HEK293 (cell line): ENCODE measurements at regions not wholly inside any gene's neighbourhood (a gene's known extent, or its start where the extent isn't known, plus 50 kb on each side); places are given as distances from the start of the nearest gene placed in this dataset.

Source experiments
- CTCF ChIA-PET: fragments of 350-600 bp; formaldehyde crosslinking; extraction: SDS; loops from one replicate; lab custom pipeline; 2021; ENCODE audit warnings: antibody characterized with exemption; lab: Yijun Ruan, JAX
- POLR2A ChIA-PET: fragments of 300-600 bp; formaldehyde crosslinking; extraction: SDS; loops from one replicate; lab custom pipeline; 2020; ENCODE audit warnings: antibody characterized with exemption, inconsistent platforms; lab: Yijun Ruan, JAX
- H3K27ac ChIP-seq: fragments of 200-500 bp; sonication (Bioruptor generic); 2 replicates; pipeline ENCODE4 v1.5.1; 2014; ENCODE audit warnings: low read depth, low read length, control low read depth, inconsistent platforms; ENCODE audit errors: extremely low read depth
- H3K36me3 ChIP-seq, 2 experiments: fragments of 200-500 bp in 1 of 2; sonication (Bioruptor generic) in 1 of 2; 1 replicate in 1 of 2; 2 replicates in 1 of 2; pipeline ENCODE4 v1.5.1; 2014 to 2017; ENCODE audit warnings: inconsistent platforms in 2 of 2, low read length in 2 of 2; ENCODE audit not compliant: control insufficient read depth in 2 of 2, insufficient read depth in 1 of 2
- H3K4me1 ChIP-seq: fragments of 200-500 bp; sonication (Bioruptor generic); 2 replicates; pipeline ENCODE4 v1.5.1; 2014; ENCODE audit warnings: mild to moderate bottlenecking, low read length, inconsistent platforms; ENCODE audit not compliant: control insufficient read depth, insufficient read depth
- H3K4me3 ChIP-seq: 2 replicates; pipeline ENCODE4 v1.5.1; 2011; ENCODE audit warnings: low read depth, mild to moderate bottlenecking, control low read depth, low read length, moderate library complexity
- H3K9me3 ChIP-seq: fragments of 200-500 bp; sonication (Bioruptor generic); 2 replicates; pipeline ENCODE4 v1.5.1; 2014; ENCODE audit warnings: low read depth, low read length, inconsistent platforms; ENCODE audit not compliant: control insufficient read depth, insufficient read depth
- GLI4 ChIP-seq: fragments of 450-650 bp; formaldehyde crosslinking; IDR thresholded peaks from 2 replicates; pipeline ENCODE4 v1.5.1; 2016; ENCODE audit warnings: missing biosample characterization, missing genetic modification characterization
- IKZF3 ChIP-seq: fragments of 450-650 bp; IDR thresholded peaks from 2 replicates; pipeline ENCODE4 v1.5.0; 2018; ENCODE audit warnings: missing biosample characterization, mild to moderate bottlenecking, missing genetic modification characterization, moderate library complexity
- SCRT1 ChIP-seq: fragments of 450-650 bp; formaldehyde crosslinking; IDR thresholded peaks from 2 replicates; pipeline ENCODE4 v1.5.1; 2016; ENCODE audit warnings: missing biosample characterization, missing genetic modification characterization, borderline replicate concordance
- ZBTB1 ChIP-seq: fragments of 450-650 bp; formaldehyde crosslinking; IDR thresholded peaks from 2 replicates; pipeline ENCODE4 v1.5.1; 2016; ENCODE audit warnings: missing biosample characterization, missing genetic modification characterization
- ZBTB17 ChIP-seq: fragments of 450-650 bp; formaldehyde crosslinking; IDR thresholded peaks from 2 replicates; pipeline ENCODE4 v1.5.1; 2016; ENCODE audit warnings: missing biosample characterization, missing genetic modification characterization
- ZFHX2 ChIP-seq: fragments of 450-650 bp; formaldehyde crosslinking; conservative IDR thresholded peaks from 2 replicates; pipeline ENCODE4 v1.5.1; 2016; ENCODE audit warnings: missing biosample characterization, missing genetic modification characterization
- ZFP3 ChIP-seq: fragments of 450-650 bp; formaldehyde crosslinking; IDR thresholded peaks from 2 replicates; pipeline ENCODE4 v1.5.1; 2016; ENCODE audit warnings: low read depth, missing biosample characterization, missing genetic modification characterization
- ZNF174 ChIP-seq: fragments of 450-650 bp; formaldehyde crosslinking; IDR thresholded peaks from 2 replicates; pipeline ENCODE4 v1.5.0; 2017; ENCODE audit warnings: missing biosample characterization, mild to moderate bottlenecking, missing genetic modification characterization
- ZNF324 ChIP-seq: fragments of 450-650 bp; formaldehyde crosslinking; IDR thresholded peaks from 2 replicates; pipeline ENCODE4 v1.5.1; 2016; ENCODE audit warnings: missing biosample characterization, missing genetic modification characterization
- ZNF354C ChIP-seq: fragments of 450-650 bp; formaldehyde crosslinking; IDR thresholded peaks from 2 replicates; pipeline ENCODE4 v1.5.1; 2016; ENCODE audit warnings: missing biosample characterization, missing genetic modification characterization, low read depth, borderline replicate concordance
- ZNF510 ChIP-seq: fragments of 450-650 bp; formaldehyde crosslinking; IDR thresholded peaks from 2 replicates; pipeline ENCODE4 v1.5.1; 2018; ENCODE audit warnings: mild to moderate bottlenecking, missing genetic modification characterization, missing biosample characterization; ENCODE audit not compliant: insufficient replicate concordance
- ZNF513 ChIP-seq: fragments of 450-650 bp; IDR thresholded peaks from 2 replicates; pipeline ENCODE4 v1.5.1; 2018; ENCODE audit warnings: missing biosample characterization, missing genetic modification characterization
- ZNF677 ChIP-seq: fragments of 450-650 bp; IDR thresholded peaks from 2 replicates; pipeline ENCODE4 v1.5.0; 2018; ENCODE audit warnings: missing biosample characterization, mild to moderate bottlenecking, missing genetic modification characterization, moderate library complexity
- ZNF768 ChIP-seq: fragments of 450-650 bp; formaldehyde crosslinking; IDR thresholded peaks from 2 replicates; pipeline ENCODE4 v1.5.1; 2018; ENCODE audit warnings: missing biosample characterization, mild to moderate bottlenecking, missing genetic modification characterization
- ZNF776 ChIP-seq: fragments of 450-650 bp; formaldehyde crosslinking; IDR thresholded peaks from 2 replicates; pipeline ENCODE4 v1.5.0; 2017; ENCODE audit warnings: missing biosample characterization, missing genetic modification characterization, borderline replicate concordance
- ZNF791 ChIP-seq: fragments of 450-650 bp; formaldehyde crosslinking; IDR thresholded peaks from 2 replicates; pipeline ENCODE4 v1.5.1; 2016; ENCODE audit warnings: missing biosample characterization, missing genetic modification characterization
- ZNF843 ChIP-seq: fragments of 450-650 bp; formaldehyde crosslinking; IDR thresholded peaks from 2 replicates; pipeline ENCODE4 v1.5.1; 2016; ENCODE audit warnings: missing biosample characterization, missing genetic modification characterization
- ZSCAN30 ChIP-seq: fragments of 450-650 bp; IDR thresholded peaks from 2 replicates; pipeline ENCODE4 v1.5.1; 2018; ENCODE audit warnings: missing biosample characterization, mild to moderate bottlenecking, missing genetic modification characterization, moderate library complexity
- ZXDB ChIP-seq: fragments of 450-650 bp; formaldehyde crosslinking; IDR thresholded peaks from 2 replicates; pipeline ENCODE4 v1.5.1; 2016; ENCODE audit warnings: missing biosample characterization, missing genetic modification characterization
- TF ChIP-seq, protein P1 (sequence below): fragments of 450-650 bp; formaldehyde crosslinking; IDR thresholded peaks from 2 replicates; pipeline ENCODE4 v1.5.1; 2016; ENCODE audit warnings: missing biosample characterization, missing genetic modification characterization
- TF ChIP-seq, protein P2 (sequence below): fragments of 450-650 bp; formaldehyde crosslinking; IDR thresholded peaks from 2 replicates; pipeline ENCODE4 v1.5.1; 2016; ENCODE audit warnings: missing biosample characterization, missing genetic modification characterization, borderline replicate concordance
- TF ChIP-seq, protein P3 (sequence below): fragments of 450-650 bp; formaldehyde crosslinking; IDR thresholded peaks from 2 replicates; pipeline ENCODE4 v1.5.1; 2016; ENCODE audit warnings: missing biosample characterization, missing genetic modification characterization

GRCh38 chr2:41293491-41293890, 754.3 kb upstream of the PKDCC start (continued):
- TF ChIP-seq ZNF510 (no peak), ZNF791 (tag by site-specific recombination) (no peak), ZNF776 (no peak), ZBTB17 (tag by site-specific recombination) (no peak), ZNF513 (no peak), ZFP3 (tag by site-specific recombination) (no peak), ZNF843 (tag by site-specific recombination) (no peak), IKZF3 (tag by site-specific recombination) (no peak), GLI4 (tag by site-specific recombination) (no peak), SCRT1 (tag by site-specific recombination) (no peak), ZNF174 (tag by site-specific recombination) (no peak), ZNF677 (tag by site-specific recombination) (no peak)
- TF ChIP-seq, protein P1, sequence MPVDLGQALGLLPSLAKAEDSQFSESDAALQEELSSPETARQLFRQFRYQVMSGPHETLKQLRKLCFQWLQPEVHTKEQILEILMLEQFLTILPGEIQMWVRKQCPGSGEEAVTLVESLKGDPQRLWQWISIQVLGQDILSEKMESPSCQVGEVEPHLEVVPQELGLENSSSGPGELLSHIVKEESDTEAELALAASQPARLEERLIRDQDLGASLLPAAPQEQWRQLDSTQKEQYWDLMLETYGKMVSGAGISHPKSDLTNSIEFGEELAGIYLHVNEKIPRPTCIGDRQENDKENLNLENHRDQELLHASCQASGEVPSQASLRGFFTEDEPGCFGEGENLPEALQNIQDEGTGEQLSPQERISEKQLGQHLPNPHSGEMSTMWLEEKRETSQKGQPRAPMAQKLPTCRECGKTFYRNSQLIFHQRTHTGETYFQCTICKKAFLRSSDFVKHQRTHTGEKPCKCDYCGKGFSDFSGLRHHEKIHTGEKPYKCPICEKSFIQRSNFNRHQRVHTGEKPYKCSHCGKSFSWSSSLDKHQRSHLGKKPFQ (tag by site-specific recombination): no peak
- TF ChIP-seq, protein P2, sequence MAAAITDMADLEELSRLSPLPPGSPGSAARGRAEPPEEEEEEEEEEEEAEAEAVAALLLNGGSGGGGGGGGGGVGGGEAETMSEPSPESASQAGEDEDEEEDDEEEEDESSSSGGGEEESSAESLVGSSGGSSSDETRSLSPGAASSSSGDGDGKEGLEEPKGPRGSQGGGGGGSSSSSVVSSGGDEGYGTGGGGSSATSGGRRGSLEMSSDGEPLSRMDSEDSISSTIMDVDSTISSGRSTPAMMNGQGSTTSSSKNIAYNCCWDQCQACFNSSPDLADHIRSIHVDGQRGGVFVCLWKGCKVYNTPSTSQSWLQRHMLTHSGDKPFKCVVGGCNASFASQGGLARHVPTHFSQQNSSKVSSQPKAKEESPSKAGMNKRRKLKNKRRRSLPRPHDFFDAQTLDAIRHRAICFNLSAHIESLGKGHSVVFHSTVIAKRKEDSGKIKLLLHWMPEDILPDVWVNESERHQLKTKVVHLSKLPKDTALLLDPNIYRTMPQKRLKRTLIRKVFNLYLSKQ: no peak

- ChIA-PET POLR2A (no interaction called here), CTCF (no interaction called here)
- no peak overlapping the region for H3K4me3 ChIP-seq
- H3K9me3 ChIP-seq: no peaks in the 10 kb centered on the region
- H3K4me1 ChIP-seq: no peaks in the 10 kb centered on the region
- no peak overlapping the region for H3K27ac ChIP-seq
- TF ChIP-seq ZBTB1: no peak
- no peak for TF ChIP-seq ZNF768 (tag by site-specific recombination)
- no peak for TF ChIP-seq ZSCAN30
- no peak for TF ChIP-seq IKZF3 (tag by site-specific recombination)
- TF ChIP-seq GLI4 (tag by site-specific recombination): no peak
- TF ChIP-seq ZXDB (tag by site-specific recombination): no peak
- no peak for TF ChIP-seq ZFHX2 (tag by site-specific recombination)
- TF ChIP-seq ZNF324 (tag by site-specific recombination): no peak
- TF ChIP-seq, protein P3, sequence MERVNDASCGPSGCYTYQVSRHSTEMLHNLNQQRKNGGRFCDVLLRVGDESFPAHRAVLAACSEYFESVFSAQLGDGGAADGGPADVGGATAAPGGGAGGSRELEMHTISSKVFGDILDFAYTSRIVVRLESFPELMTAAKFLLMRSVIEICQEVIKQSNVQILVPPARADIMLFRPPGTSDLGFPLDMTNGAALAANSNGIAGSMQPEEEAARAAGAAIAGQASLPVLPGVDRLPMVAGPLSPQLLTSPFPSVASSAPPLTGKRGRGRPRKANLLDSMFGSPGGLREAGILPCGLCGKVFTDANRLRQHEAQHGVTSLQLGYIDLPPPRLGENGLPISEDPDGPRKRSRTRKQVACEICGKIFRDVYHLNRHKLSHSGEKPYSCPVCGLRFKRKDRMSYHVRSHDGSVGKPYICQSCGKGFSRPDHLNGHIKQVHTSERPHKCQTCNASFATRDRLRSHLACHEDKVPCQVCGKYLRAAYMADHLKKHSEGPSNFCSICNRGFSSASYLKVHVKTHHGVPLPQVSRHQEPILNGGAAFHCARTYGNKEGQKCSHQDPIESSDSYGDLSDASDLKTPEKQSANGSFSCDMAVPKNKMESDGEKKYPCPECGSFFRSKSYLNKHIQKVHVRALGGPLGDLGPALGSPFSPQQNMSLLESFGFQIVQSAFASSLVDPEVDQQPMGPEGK: no peak
- no peak for TF ChIP-seq ZNF354C (tag by site-specific recombination)
- H3K36me3 ChIP-seq: no peaks in the 10 kb centered on the region
These were observed 753.5 kb upstream of the PKDCC start for GRCh38 chr2:41294331-41294730.
